BE2C (cell line): ENCODE measurements at regions not wholly inside any gene's neighbourhood (a gene's known extent, or its start where the extent isn't known, plus 50 kb on each side); places are given as distances from the start of the nearest gene placed in this dataset.

Source experiments
- DNase-seq: peaks from one replicate; pipeline ENCODE4 v3.0.0-alpha.2; 2020
- H3K27me3 ChIP-seq: fragments of 250-450 bp; sonication (Bioruptor Pico); 2 replicates; pipeline ENCODE4 v1.5.1; 2020; ENCODE audit warnings: mild to moderate bottlenecking
- H3K36me3 ChIP-seq: fragments of 250-450 bp; sonication (Bioruptor Pico); 2 replicates; pipeline ENCODE4 v1.5.1; 2020; ENCODE audit warnings: mild to moderate bottlenecking
- H3K4me1 ChIP-seq: fragments of 250-450 bp; sonication (Bioruptor Pico); 2 replicates; pipeline ENCODE4 v1.5.1; 2020
- H3K4me3 ChIP-seq: 2 replicates; pipeline ENCODE4 v1.5.1; 2011; ENCODE audit warnings: low read depth, low read length
- H3K9me3 ChIP-seq: fragments of 250-450 bp; sonication (Bioruptor Pico); 2 replicates; pipeline ENCODE4 v1.5.1; 2020
- TF ChIP-seq, protein P1 (sequence below): IDR thresholded peaks from 2 replicates; pipeline ENCODE4 v1.5.1; 2012; ENCODE audit warnings: mild to moderate bottlenecking, low read depth, low read length

DNA sequence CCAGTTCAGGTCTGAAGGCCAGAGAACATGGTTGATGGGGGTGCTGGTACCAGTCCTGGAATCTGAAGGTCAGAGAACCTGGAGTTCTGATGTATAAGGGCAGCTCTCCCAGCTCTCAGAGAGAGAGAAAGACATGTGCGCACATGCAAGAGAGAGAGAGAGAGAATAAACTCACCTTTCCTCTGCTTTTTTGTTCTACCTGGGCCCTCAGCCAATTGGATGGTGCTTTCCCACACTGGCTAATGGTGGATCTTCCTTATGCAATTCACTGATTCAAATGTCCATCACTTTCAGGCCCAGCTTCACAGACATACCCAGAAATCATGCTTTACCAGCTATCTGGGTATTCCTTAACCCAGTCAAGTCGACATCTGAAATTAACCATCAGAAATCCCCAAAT lies 377.7 kb upstream of the MEX3C start:
- Histone ChIP-seq H3K36me3 (no peaks in the 10 kb centered on the region), H3K4me3 (no peak overlapping the region), H3K9me3 (no peaks in the 10 kb centered on the region), H3K27me3 (no peaks in the 10 kb centered on the region), H3K4me1 (no peaks in the 10 kb centered on the region)
- DNase-seq: no peak
- TF ChIP-seq, protein P1, sequence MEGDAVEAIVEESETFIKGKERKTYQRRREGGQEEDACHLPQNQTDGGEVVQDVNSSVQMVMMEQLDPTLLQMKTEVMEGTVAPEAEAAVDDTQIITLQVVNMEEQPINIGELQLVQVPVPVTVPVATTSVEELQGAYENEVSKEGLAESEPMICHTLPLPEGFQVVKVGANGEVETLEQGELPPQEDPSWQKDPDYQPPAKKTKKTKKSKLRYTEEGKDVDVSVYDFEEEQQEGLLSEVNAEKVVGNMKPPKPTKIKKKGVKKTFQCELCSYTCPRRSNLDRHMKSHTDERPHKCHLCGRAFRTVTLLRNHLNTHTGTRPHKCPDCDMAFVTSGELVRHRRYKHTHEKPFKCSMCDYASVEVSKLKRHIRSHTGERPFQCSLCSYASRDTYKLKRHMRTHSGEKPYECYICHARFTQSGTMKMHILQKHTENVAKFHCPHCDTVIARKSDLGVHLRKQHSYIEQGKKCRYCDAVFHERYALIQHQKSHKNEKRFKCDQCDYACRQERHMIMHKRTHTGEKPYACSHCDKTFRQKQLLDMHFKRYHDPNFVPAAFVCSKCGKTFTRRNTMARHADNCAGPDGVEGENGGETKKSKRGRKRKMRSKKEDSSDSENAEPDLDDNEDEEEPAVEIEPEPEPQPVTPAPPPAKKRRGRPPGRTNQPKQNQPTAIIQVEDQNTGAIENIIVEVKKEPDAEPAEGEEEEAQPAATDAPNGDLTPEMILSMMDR: no peak

DNA sequence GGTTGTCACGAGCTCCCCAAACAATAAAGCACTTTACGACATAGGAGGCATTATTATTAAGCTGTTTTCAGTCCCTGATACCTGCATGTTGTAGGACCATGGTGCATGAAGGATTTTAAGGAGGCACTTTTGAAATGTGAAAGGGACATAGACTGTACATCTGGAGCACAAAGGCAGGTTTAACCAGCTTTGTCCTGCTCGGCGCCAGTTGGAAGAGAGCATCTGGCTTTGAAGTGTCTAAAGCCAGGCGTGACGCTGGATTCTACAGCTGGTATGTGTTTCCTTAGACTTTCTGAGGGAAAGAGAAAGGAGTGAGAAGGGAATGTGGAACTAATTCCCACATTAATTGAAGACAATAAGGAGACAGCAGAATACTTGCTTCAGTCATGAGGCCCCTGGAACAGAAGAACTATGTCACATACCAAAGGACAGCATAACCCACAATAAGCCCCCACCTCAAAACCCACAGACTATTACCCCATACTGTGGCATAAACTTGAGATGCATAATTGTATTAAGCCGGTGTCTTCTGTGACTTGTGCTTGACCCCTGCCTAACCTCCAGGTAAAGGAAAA lies 381.0 kb upstream of the MEX3C start:
- Histone ChIP-seq H3K36me3 (no peaks in the 10 kb centered on the region), H3K4me3 (no peak overlapping the region), H3K4me1 (no peaks in the 10 kb centered on the region), H3K9me3 (no peaks in the 10 kb centered on the region), H3K27me3 (no peaks in the 10 kb centered on the region)
- DNase-seq: no peak
- TF ChIP-seq, protein P1: no peak

- no peaks in the 10 kb centered on the region for H3K27me3 ChIP-seq
- H3K9me3 ChIP-seq: no peaks in the 10 kb centered on the region
- DNase-seq: no peak
- TF ChIP-seq, protein P1: no peak
- no peaks in the 10 kb centered on the region for H3K4me1 ChIP-seq
- H3K4me3 ChIP-seq: no peak overlapping the region
- no peaks in the 10 kb centered on the region for H3K36me3 ChIP-seq
Measured at GRCh38 chr18:51580580-51580979, 383.1 kb upstream of the MEX3C start.

DNA sequence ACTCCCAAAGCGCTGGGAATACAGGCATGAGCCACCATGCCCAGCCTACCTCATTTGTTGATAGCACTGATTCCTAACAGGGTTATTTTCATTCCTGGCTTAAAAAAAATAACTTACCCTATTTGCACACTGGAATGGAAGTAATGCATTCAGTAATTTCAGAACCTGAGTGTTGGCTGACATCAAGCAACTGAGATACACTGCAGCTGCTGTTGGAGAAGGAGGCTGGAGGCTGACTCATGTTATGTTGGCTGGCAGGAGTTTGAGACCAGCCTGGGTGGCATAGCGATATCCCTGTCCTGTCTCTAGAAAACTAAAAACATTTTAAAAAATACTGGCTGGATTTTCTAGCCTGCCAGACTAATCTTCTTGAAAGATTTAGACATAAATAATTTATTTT lies 385.1 kb upstream of the MEX3C start:
- TF ChIP-seq, protein P1: no peak
- DNase-seq: no peak

DNA sequence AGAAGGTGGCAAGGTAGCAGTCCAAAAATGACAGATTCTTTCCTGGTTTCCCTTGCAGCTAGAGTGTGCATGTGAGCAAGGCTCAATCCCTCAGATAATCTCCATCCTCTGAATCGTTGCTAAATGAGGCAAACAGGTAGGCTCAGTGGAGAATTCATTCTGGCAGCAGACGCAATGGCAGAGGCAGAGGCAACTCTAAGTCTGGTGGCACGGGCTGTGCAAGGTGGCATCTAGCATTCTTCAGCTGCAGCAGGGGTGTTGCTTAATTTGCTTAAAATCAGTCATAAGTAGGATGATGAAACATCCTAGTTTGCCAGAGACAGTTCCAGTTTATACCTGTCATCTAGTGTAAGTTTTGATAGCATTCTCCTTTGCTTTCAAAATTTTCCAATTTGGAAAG lies 391.1 kb upstream of the MEX3C start:
- Histone ChIP-seq H3K36me3 (no peaks in the 10 kb centered on the region), H3K4me1 (no peaks in the 10 kb centered on the region), H3K9me3 (no peaks in the 10 kb centered on the region), H3K4me3 (no peak overlapping the region), H3K27me3 (no peaks in the 10 kb centered on the region)
- no peak for DNase-seq
- TF ChIP-seq, protein P1: no peak

More for the DNA sequence above, 385.1 kb upstream of the MEX3C start:
- Histone ChIP-seq H3K9me3 (no peaks in the 10 kb centered on the region), H3K27me3 (no peaks in the 10 kb centered on the region), H3K4me3 (no peak overlapping the region), H3K4me1 (no peaks in the 10 kb centered on the region), H3K36me3 (no peaks in the 10 kb centered on the region)

DNA sequence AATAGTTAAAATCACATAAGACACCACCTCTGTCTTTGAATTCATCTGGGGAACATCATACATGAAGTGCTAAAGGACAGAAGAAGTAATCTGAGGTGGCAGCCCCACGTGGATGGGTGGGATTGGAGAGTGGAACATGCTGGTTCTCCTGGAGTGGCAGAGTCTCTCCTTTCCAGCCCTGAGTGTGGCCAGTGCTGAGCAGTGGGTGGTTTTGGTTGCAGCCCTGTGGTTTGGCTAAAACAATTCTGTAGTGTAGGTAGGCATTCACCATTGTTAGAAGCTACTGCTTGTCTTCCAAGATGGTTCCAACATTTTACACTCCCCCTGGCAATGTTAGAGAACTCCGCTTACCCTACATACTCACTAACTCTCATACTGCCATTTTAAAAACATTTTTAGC lies 396.4 kb upstream of the MEX3C start:
- Histone ChIP-seq H3K4me3 (no peak overlapping the region), H3K9me3 (no peaks in the 10 kb centered on the region), H3K36me3 (no peaks in the 10 kb centered on the region), H3K4me1 (no peaks in the 10 kb centered on the region), H3K27me3 (no peaks in the 10 kb centered on the region)
- TF ChIP-seq, protein P1: no peak
- DNase-seq: no peak
